Transverse colon (tissue), 4 donors: ENCODE measurements at regions not wholly inside any gene's neighbourhood (a gene's known extent, or its start where the extent isn't known, plus 50 kb on each side); places are given as distances from the start of the nearest gene placed in this dataset.

ENCODE experiments used
- CTCF ChIP-seq, 5 experiments: fragments of 200-600 bp in 3 of 5; fragments of 450-650 bp in 2 of 5; sonication (generic) in 3 of 5; IDR thresholded peaks; 1 replicate in 2 of 5; 2 replicates in 3 of 5; pipeline ENCODE4 v1.5.1; 2016 to 2017; ENCODE audit warnings: antibody characterized with exemption in 5 of 5, inconsistent platforms in 3 of 5, mild to moderate bottlenecking in 2 of 5, moderate library complexity in 1 of 5
- EP300 ChIP-seq: sonication (generic); formaldehyde crosslinking; IDR thresholded peaks from one replicate; pipeline ENCODE4 v1.6.1; 2017; ENCODE audit warnings: antibody characterized with exemption, low read depth
- POLR2A ChIP-seq: fragments of 450-650 bp; IDR thresholded peaks from one replicate; pipeline ENCODE4 v1.6.1; 2016; ENCODE audit warnings: antibody characterized with exemption, mild to moderate bottlenecking, moderate library complexity
- POLR2AphosphoS5 ChIP-seq, 3 donors: sonication (generic); formaldehyde crosslinking; IDR thresholded peaks; one replicate each; pipeline ENCODE4 v1.6.1; 2016; ENCODE audit warnings: antibody characterized with exemption in 3 of 3

DNA sequence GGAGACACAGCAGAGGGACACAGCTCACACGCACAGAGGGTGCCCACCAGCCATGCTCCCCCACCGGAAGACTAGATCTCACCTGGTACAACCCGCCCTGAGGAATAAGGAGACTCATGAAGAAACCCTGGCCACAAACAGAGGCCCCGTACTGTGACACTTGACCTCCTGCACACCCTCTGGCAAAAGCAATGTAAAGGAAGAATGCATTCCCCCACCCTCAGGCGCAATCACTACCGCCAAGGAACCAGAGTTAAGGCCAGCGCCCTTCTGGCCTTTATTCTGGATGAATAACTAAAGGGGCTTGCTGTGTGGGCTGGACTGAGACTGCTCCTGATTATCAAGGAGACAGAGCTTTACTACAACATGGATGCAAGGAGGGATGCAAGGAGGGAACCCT, 509.2 kb upstream of the SPHKAP start:
- TF ChIP-seq EP300 (no peak), POLR2A (no peak), CTCF (IDR thresholded peaks at IDR 0.05) (no peak), POLR2AphosphoS5 (IDR thresholded peaks at IDR 0.05) (no peak)
